ENCODE measurements at regions not wholly inside any gene's neighbourhood (a gene's known extent, or its start where the extent isn't known, plus 50 kb on each side); places are given as distances from the start of the nearest gene placed in this dataset.

- no peak for DNase-seq
Observed at GRCh38 chr2:3060049-3060448, 317.6 kb downstream of the EIPR1 start.

- DNase-seq = no peak
Observed at GRCh38 chr2:3059141-3059925, 318.3 kb downstream of the EIPR1 start.

GRCh38 chr2:3054066-3054465 lies 323.6 kb downstream of the EIPR1 start:
- no peak for DNase-seq

- no peak for DNase-seq
Observed at GRCh38 chr2:3051266-3051665, 326.4 kb downstream of the EIPR1 start.

- DNase-seq = no peak
Observed at GRCh38 chr2:3046170-3046865, 331.3 kb downstream of the EIPR1 start.

GRCh38 chr2:3045318-3045921 lies 332.2 kb downstream of the EIPR1 start:
- DNase-seq = no peak

GRCh38 chr2:3044587-3045317 lies 332.9 kb downstream of the EIPR1 start:
- no peak for DNase-seq

- no peak for DNase-seq
Observed at GRCh38 chr2:3043726-3044125, 333.9 kb downstream of the EIPR1 start.

GRCh38 chr2:3042601-3043585 lies 334.7 kb downstream of the EIPR1 start:
- no peak for DNase-seq

GRCh38 chr2:3041841-3042600 lies 335.6 kb downstream of the EIPR1 start:
- no peak for DNase-seq

GRCh38 chr2:3041246-3041645 lies 336.4 kb downstream of the EIPR1 start:
- DNase-seq = no peak

- no peak for DNase-seq
Observed at GRCh38 chr2:3040496-3041140, 337.0 kb downstream of the EIPR1 start.

- no peak for DNase-seq
Observed at GRCh38 chr2:3040066-3040428, 337.6 kb downstream of the EIPR1 start.

- DNase-seq = no peak
Observed at GRCh38 chr2:3039188-3040065, 338.2 kb downstream of the EIPR1 start.

- DNase-seq = no peak
Observed at GRCh38 chr2:3038636-3039035, 339.0 kb downstream of the EIPR1 start.

- no peak for DNase-seq
Observed at GRCh38 chr2:3037196-3038194, 340.1 kb downstream of the EIPR1 start.

- DNase-seq = no peak
Observed at GRCh38 chr2:3036432-3037125, 341.0 kb downstream of the EIPR1 start.

All from NCI-H226 (cell line).